Esophagus squamous epithelium (tissue), 4 donors: ENCODE measurements at regions not wholly inside any gene's neighbourhood (a gene's known extent, or its start where the extent isn't known, plus 50 kb on each side); places are given as distances from the start of the nearest gene placed in this dataset.

ENCODE experiments used
- CTCF ChIP-seq, 6 experiments: fragments of 450-650 bp in 4 of 6; fragments of 200-600 bp in 2 of 6; sonication (generic) in 2 of 6; IDR thresholded peaks; one replicate each; pipeline ENCODE4 v1.5.1; 2016 to 2019; ENCODE audit warnings: antibody characterized with exemption in 6 of 6, mild to moderate bottlenecking in 4 of 6, moderate library complexity in 4 of 6
- POLR2A ChIP-seq, 4 donors: fragments of 450-650 bp; IDR thresholded peaks; one replicate each; pipeline ENCODE4 v1.6.1; 2017; ENCODE audit warnings: antibody characterized with exemption in 4 of 4, mild to moderate bottlenecking in 4 of 4, moderate library complexity in 3 of 4

GRCh38 chr5:2818936-2819335 is 67.5 kb upstream of the IRX2 start:
- TF ChIP-seq CTCF (IDR thresholded peaks at IDR 0.05) (no peak), POLR2A (IDR thresholded peaks at IDR 0.05) (no peak)
